Vagina (tissue), 2 donors: ENCODE measurements at regions not wholly inside any gene's neighbourhood (a gene's known extent, or its start where the extent isn't known, plus 50 kb on each side); places are given as distances from the start of the nearest gene placed in this dataset.

ENCODE experiments used
- POLR2A ChIP-seq, 2 donors: fragments of 450-650 bp; IDR thresholded peaks; one replicate each; pipeline ENCODE4 v1.6.1; 2017; ENCODE audit warnings: antibody characterized with exemption in 2 of 2, mild to moderate bottlenecking in 2 of 2, moderate library complexity in 2 of 2
- POLR2AphosphoS5 ChIP-seq, 2 donors: sonication (generic); formaldehyde crosslinking; IDR thresholded peaks; one replicate each; pipeline ENCODE4 v1.9.0; 2017; ENCODE audit warnings: antibody characterized with exemption in 2 of 2, mild to moderate bottlenecking in 2 of 2, low read depth in 1 of 2; ENCODE audit not compliant: insufficient read depth in 1 of 2
- TF ChIP-seq, protein P1 (sequence below), 3 experiments: fragments of 450-650 bp in 2 of 3; fragments of 200-600 bp in 1 of 3; sonication (generic) in 1 of 3; IDR thresholded peaks; one replicate each; pipeline ENCODE4 v1.5.1; 2017 to 2019; ENCODE audit warnings: antibody characterized with exemption in 3 of 3, mild to moderate bottlenecking in 2 of 3, moderate library complexity in 2 of 3

DNA sequence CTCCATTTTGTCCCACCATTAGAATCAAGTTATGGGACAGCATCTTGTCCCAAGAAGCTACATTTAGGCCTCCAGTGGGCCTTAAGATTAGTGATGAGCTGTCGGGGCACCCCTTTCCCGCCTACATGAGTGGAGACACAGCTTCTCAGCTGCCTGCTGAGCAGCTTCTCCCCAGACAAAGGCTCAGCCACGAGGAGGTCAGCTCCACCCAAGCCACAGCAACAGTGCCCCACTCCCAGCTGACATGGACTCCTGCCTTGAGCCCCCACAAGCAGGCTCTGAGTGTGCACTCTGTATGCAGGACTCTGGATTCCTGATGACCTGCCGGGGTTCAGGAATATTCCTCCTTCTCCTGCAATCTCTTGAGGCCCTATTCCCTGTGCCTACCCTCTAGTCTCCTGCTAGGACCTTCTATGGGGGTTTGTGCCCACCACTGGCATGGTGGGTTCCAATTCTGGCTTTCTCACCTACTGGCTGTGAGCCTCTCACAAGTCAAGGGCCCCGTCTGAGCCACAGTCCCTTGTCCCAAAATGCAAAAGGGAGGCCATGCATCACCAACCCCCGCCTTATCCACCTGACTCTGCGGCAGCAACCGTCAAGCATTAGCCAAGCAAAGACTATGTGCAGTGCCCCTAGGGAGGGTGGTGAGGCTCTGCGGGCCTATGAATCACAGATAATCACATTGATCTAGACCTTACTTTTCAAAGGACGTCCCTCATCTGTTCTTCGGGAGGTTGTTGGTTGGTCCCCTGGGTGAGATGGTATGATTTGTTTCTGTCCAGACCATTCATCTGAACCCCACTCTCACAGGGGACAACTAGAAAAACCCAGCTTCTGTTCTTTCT is 269.1 kb downstream of the MED10 start:
- TF ChIP-seq POLR2AphosphoS5 (IDR thresholded peaks at IDR 0.05; ENCODE audit: insufficient read depth in 1 of 2, low read depth in 1 of 2): no peak
- TF ChIP-seq, protein P1, sequence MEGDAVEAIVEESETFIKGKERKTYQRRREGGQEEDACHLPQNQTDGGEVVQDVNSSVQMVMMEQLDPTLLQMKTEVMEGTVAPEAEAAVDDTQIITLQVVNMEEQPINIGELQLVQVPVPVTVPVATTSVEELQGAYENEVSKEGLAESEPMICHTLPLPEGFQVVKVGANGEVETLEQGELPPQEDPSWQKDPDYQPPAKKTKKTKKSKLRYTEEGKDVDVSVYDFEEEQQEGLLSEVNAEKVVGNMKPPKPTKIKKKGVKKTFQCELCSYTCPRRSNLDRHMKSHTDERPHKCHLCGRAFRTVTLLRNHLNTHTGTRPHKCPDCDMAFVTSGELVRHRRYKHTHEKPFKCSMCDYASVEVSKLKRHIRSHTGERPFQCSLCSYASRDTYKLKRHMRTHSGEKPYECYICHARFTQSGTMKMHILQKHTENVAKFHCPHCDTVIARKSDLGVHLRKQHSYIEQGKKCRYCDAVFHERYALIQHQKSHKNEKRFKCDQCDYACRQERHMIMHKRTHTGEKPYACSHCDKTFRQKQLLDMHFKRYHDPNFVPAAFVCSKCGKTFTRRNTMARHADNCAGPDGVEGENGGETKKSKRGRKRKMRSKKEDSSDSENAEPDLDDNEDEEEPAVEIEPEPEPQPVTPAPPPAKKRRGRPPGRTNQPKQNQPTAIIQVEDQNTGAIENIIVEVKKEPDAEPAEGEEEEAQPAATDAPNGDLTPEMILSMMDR (IDR thresholded peaks at IDR 0.05): no peak
- no peak for TF ChIP-seq POLR2A (IDR thresholded peaks at IDR 0.05)
